NCI-H446 treated with DMSO at 0.1 percent for 48 hours (cell line): ENCODE measurements at regions not wholly inside any gene's neighbourhood (a gene's known extent, or its start where the extent isn't known, plus 50 kb on each side); places are given as distances from the start of the nearest gene placed in this dataset.

ENCODE experiments used
- DNase-seq: peaks from one replicate; lab custom pipeline; 2025; lab: John Stamatoyannopoulos, UW

- DNase-seq, result no peak
Measured at GRCh38 chr15:60057554-60057953, 53.4 kb downstream of the FOXB1 start.

GRCh38 chr15:60059186-60059585, 55.1 kb downstream of the FOXB1 start:
- no peak for DNase-seq

- DNase-seq, result no peak
Measured at GRCh38 chr15:60061758-60062157, 57.6 kb downstream of the FOXB1 start.

GRCh38 chr15:60062826-60063225, 58.7 kb downstream of the FOXB1 start:
- no peak for DNase-seq

GRCh38 chr15:60065951-60066350, 61.8 kb downstream of the FOXB1 start:
- no peak for DNase-seq

- no peak for DNase-seq
Measured at GRCh38 chr15:60070838-60071493, 66.9 kb downstream of the FOXB1 start.

GRCh38 chr15:60072826-60073465, 68.8 kb downstream of the FOXB1 start:
- no peak for DNase-seq

GRCh38 chr15:60073466-60073840, 69.3 kb downstream of the FOXB1 start:
- no peak for DNase-seq

GRCh38 chr15:60074181-60074885, 70.2 kb downstream of the FOXB1 start:
- no peak for DNase-seq

- DNase-seq, result no peak
Measured at GRCh38 chr15:60076045-60076444, 71.9 kb downstream of the FOXB1 start.

- no peak for DNase-seq
Measured at GRCh38 chr15:60076582-60077276, 72.6 kb downstream of the FOXB1 start.

GRCh38 chr15:60077581-60078359, 73.7 kb downstream of the FOXB1 start:
- DNase-seq, result no peak

- no peak for DNase-seq
Measured at GRCh38 chr15:60079210-60079609, 75.1 kb downstream of the FOXB1 start.

GRCh38 chr15:60081976-60082375, 77.9 kb downstream of the FOXB1 start:
- no peak for DNase-seq

- DNase-seq, result no peak
Measured at GRCh38 chr15:60083318-60083717, 79.2 kb downstream of the FOXB1 start.

GRCh38 chr15:60086681-60087429, 82.7 kb downstream of the FOXB1 start:
- DNase-seq, result no peak

- no peak for DNase-seq
Measured at GRCh38 chr15:60087561-60087960, 83.5 kb downstream of the FOXB1 start.

GRCh38 chr15:60090747-60091146, 86.6 kb downstream of the FOXB1 start:
- no peak for DNase-seq

- no peak for DNase-seq
Measured at GRCh38 chr15:60091157-60091556, 87.0 kb downstream of the FOXB1 start.

- DNase-seq, result no peak
Measured at GRCh38 chr15:60091911-60092310, 87.8 kb downstream of the FOXB1 start.
